ENCODE measurements at regions not wholly inside any gene's neighbourhood (a gene's known extent, or its start where the extent isn't known, plus 50 kb on each side); places are given as distances from the start of the nearest gene placed in this dataset.

GRCh38 chr17:71803656-71804284, 317.1 kb upstream of the SOX9 start:
- TF ChIP-seq, protein P1, sequence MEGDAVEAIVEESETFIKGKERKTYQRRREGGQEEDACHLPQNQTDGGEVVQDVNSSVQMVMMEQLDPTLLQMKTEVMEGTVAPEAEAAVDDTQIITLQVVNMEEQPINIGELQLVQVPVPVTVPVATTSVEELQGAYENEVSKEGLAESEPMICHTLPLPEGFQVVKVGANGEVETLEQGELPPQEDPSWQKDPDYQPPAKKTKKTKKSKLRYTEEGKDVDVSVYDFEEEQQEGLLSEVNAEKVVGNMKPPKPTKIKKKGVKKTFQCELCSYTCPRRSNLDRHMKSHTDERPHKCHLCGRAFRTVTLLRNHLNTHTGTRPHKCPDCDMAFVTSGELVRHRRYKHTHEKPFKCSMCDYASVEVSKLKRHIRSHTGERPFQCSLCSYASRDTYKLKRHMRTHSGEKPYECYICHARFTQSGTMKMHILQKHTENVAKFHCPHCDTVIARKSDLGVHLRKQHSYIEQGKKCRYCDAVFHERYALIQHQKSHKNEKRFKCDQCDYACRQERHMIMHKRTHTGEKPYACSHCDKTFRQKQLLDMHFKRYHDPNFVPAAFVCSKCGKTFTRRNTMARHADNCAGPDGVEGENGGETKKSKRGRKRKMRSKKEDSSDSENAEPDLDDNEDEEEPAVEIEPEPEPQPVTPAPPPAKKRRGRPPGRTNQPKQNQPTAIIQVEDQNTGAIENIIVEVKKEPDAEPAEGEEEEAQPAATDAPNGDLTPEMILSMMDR (IDR thresholded peaks at IDR 0.05): no peak
- TF ChIP-seq EZH2 (IDR thresholded peaks at IDR 0.05; ENCODE audit: borderline replicate concordance, insufficient read depth, low read depth, low read length, poor library complexity, severe bottlenecking): no peak

Measured in B cell (primary cell).